Endothelial cell of umbilical vein (primary cell): ENCODE measurements at regions not wholly inside any gene's neighbourhood (a gene's known extent, or its start where the extent isn't known, plus 50 kb on each side); places are given as distances from the start of the nearest gene placed in this dataset.

Source experiments
- CTCF ChIP-seq, 2 donors: IDR thresholded peaks; 1 replicate in 1 of 2; 2 replicates in 1 of 2; pipeline ENCODE4 v1.5.1; 2011; ENCODE audit warnings: low read length in 2 of 2, mild to moderate bottlenecking in 2 of 2, moderate library complexity in 2 of 2, control low read depth in 1 of 2, inconsistent platforms in 1 of 2, low read depth in 1 of 2; ENCODE audit not compliant: insufficient read depth in 1 of 2; ENCODE audit errors: extremely low read depth in 1 of 2
- EZH2 ChIP-seq: IDR thresholded peaks from 2 replicates; pipeline ENCODE4 v1.6.1; 2012; ENCODE audit warnings: borderline replicate concordance, low read depth, mild to moderate bottlenecking, moderate library complexity, low read length, inconsistent platforms; ENCODE audit not compliant: severe bottlenecking
- FOS ChIP-seq: IDR thresholded peaks from 2 replicates; pipeline ENCODE4 v1.6.1; 2011; ENCODE audit warnings: mild to moderate bottlenecking, low read length, moderate library complexity, borderline replicate concordance; ENCODE audit not compliant: insufficient read depth
- GATA2 ChIP-seq: IDR thresholded peaks from 2 replicates; pipeline ENCODE4 v1.7.0; 2011; ENCODE audit warnings: low read depth, mild to moderate bottlenecking, moderate library complexity, mixed read lengths, low read length; ENCODE audit not compliant: insufficient read length, insufficient read depth
- MYC ChIP-seq: IDR thresholded peaks from one replicate; pipeline ENCODE4 v1.6.1; 2011; ENCODE audit warnings: mild to moderate bottlenecking, low read depth, low read length
- POLR2A ChIP-seq: IDR thresholded peaks from 2 replicates; pipeline ENCODE4 v1.6.1; 2012; ENCODE audit warnings: low read depth, mild to moderate bottlenecking, control low read depth, low read length
- POLR2AphosphoS5 ChIP-seq: IDR thresholded peaks from 2 replicates; pipeline ENCODE4 v1.6.1; 2012; ENCODE audit warnings: low read depth, mild to moderate bottlenecking, control low read depth, low read length, moderate library complexity; ENCODE audit not compliant: insufficient read depth
- TF ChIP-seq, protein P1 (sequence below): IDR thresholded peaks from 2 replicates; pipeline ENCODE4 v1.6.1; 2011; ENCODE audit not compliant: insufficient read depth, insufficient read length

DNA sequence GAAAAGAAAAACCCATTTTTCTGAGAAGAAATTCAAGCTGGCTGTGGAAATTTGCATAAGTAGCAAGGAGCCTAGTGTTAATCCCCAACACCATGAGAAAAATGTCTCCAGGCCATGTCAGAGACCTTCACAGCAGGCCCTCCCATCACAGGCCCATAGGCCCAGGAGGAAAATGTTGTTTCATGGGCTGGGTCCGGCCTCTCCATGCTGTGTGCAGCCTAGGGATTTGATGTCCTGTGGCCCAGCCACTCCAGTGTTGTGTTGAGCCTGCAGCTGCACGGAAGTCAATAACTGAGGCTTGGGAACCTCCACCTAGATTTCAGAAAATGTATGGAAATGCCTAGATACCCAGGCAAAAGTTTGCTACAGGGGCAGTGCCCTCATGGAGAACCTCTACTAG, 432.2 kb downstream of the IPO8 start:
- no peak for TF ChIP-seq POLR2AphosphoS5
- no peak for TF ChIP-seq CTCF (IDR thresholded peaks at IDR 0.05; ENCODE audit: extremely low read depth in 1 of 2, insufficient read depth in 1 of 2, low read depth in 1 of 2, low read length in 2 of 2)
- no peak for TF ChIP-seq EZH2
- TF ChIP-seq POLR2A, result no peak
- TF ChIP-seq, protein P1, sequence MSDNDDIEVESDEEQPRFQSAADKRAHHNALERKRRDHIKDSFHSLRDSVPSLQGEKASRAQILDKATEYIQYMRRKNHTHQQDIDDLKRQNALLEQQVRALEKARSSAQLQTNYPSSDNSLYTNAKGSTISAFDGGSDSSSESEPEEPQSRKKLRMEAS, result no peak
- TF ChIP-seq GATA2, result no peak
- TF ChIP-seq FOS, result no peak
- no peak for TF ChIP-seq MYC
